OCI-M1 (cell line): ENCODE measurements at regions not wholly inside any gene's neighbourhood (a gene's known extent, or its start where the extent isn't known, plus 50 kb on each side); places are given as distances from the start of the nearest gene placed in this dataset.

Experiments
- DNase-seq: peaks from one replicate; lab custom pipeline; 2025; lab: John Stamatoyannopoulos, UW

DNA sequence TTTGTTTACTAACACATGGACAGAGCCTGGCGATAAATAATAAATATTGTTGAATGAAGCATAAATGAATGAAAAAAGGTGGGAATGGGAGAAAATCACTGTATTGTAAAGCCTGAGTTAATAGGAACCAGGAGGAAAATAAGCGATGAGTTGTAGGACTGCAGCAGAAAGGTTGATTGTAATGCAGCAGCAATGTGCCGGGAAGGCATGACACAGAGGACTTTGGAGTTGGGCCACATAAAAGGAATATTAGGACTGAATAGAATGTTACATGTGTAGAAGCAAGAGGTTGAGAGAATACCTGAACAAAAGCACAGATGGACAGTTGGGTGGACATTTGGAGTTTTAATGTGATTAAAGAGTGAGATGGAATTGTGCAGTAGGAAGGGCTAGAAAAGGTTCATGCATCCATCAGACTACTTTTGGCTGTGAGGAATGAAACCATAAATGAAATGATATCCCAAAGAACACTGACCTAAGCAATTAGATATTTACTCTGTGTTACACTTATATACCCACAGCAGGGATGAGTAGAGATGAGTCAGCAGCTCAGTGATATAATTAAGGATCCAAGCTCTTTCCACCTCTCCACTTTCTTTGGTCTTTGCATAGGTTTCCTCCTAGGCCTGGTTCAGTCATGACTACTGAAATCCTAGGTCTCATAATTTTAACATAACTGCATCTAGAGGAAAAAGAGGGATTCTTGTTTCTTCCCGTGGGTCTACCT lies 55.4 kb downstream of the CCER1 start:
- DNase-seq, result no peak

DNA sequence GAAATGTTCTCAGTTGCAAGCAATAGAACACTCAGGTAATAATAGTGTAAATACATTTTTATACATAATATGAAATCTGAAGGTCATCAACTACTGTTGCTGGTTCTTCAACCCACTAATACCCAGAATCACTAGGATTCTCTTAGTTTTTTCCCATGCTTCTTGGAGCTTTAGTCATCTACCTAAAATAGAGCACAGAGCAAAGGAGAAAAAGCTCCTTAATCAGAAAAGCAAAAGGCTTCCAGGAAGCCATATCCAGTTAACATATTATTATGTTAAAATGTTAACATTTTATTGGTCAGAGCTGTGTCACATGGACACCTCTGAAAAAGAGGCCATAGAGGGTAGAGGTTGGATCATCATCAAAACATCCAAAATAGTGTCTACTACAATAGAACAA lies 57.0 kb downstream of the CCER1 start:
- DNase-seq, result no peak

DNA sequence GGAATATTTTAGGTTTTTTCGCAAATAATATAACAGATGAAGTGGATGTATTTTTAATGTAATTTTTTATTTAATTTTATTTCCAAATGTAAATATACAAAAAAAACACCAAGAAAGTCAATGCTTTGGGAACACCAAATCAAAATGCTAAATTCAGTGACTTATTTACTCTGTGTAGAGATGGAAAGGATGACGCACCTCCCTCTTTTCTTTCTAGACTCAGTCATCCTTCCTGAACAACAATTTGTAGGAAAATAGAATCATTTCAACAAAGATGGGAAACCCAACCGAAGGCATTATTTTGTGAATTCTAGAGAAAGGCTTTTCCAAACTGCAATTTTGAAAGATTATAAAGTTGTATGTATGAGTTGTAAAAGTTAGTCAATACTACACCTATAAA lies 57.7 kb downstream of the CCER1 start:
- no peak for DNase-seq

DNA sequence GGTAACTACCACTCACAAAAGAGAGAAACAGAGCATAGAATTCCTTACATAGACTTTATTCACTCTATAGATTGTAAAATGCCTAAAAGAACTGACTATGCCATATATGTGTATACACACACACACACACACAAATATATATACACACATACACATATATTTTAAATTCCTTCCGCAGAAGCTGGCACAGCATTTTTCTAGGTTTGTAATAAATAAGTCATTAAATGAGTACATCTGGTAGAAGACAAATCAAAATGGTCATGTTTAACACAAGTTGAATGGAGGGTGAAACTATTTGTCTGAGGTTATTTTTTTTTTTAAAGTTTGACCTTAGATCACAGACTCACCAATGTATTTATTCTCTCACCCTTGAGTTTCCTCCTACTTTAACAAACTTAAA lies 58.2 kb downstream of the CCER1 start:
- DNase-seq, result no peak

GRCh38 chr12:90896164-90896563 lies 58.8 kb downstream of the CCER1 start:
- DNase-seq, result no peak

GRCh38 chr12:90888316-90888715 lies 66.7 kb downstream of the CCER1 start:
- no peak for DNase-seq

- no peak for DNase-seq
Measured at GRCh38 chr12:90883456-90883855, 71.5 kb downstream of the CCER1 start.

DNA sequence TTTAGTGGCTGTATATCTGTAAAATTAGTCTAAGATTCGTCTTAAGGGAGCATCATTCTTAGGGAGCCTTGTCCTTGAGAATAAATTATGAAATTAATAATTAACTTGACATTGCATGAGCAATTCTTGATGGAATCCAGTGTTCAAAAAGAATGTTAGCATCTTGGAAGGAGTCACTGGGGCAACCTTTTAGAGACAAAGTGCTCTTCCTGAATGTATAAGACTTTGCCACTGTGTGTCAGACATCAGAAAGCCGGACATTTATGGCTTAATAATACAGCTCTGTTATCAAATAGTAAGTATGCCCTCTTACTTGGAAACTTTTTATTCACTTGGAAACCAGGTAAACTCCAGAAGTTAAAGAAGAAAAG lies 83.3 kb downstream of the CCER1 start:
- no peak for DNase-seq

GRCh38 chr12:90870971-90871725 lies 83.8 kb downstream of the CCER1 start:
- no peak for DNase-seq

GRCh38 chr12:90868626-90869025 lies 86.3 kb downstream of the CCER1 start:
- DNase-seq, result no peak

GRCh38 chr12:90859591-90859990 lies 95.4 kb downstream of the CCER1 start:
- no peak for DNase-seq

- no peak for DNase-seq
Measured at GRCh38 chr12:90858252-90858651, 96.7 kb downstream of the CCER1 start.

- no peak for DNase-seq
Measured at GRCh38 chr12:90855534-90855933, 99.4 kb downstream of the CCER1 start.

DNA sequence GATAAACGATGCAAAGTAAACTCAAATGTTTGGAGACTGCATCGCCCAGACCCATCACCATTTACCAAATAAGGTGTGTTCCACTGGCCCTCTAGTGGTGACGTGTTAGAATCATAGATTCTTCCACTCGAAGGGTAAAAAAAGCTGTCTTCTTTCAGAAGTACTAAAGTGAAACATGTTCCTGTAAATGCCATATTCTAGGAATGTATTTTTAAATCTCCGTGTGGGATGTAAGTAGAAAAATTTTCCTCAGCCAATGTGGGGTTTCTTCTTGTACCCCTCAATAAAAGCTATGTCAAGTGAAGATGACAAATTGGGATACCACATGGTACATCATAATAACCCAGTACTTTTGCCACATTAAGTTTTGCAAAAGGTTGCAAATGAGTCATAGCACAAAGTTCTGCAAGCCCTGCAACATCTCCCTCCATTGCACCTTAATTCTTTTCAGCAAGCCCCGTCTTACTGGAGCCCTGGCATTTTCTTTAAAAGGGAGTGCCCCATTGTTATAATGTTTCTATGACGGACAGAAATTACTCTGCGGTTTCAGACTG lies 100.8 kb downstream of the CCER1 start:
- DNase-seq, result peak; percentile 61

- DNase-seq, result no peak
Measured at GRCh38 chr12:90851800-90852718, 102.9 kb downstream of the CCER1 start.

DNA sequence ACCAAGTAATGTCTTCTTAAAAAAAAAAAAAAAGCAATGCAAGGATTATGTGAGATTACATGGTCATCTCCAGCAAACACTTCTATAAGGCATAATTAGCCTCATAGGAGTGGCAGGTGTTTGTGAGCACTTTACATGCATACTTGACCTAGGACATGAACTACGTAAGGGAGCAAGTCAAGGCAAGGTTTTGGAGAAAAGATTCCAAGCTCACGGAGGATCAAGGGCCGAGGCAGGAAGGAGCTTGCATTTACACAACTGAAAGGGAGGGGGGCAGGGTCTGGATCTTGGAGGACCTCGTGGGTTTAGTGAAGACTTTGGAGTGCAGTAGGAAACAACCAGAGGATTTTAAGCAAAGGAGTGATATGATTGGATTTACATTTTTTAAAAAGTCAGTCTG lies 112.5 kb downstream of the CCER1 start:
- DNase-seq, result no peak

- no peak for DNase-seq
Measured at GRCh38 chr12:90841336-90841735, 113.6 kb downstream of the CCER1 start.

DNA sequence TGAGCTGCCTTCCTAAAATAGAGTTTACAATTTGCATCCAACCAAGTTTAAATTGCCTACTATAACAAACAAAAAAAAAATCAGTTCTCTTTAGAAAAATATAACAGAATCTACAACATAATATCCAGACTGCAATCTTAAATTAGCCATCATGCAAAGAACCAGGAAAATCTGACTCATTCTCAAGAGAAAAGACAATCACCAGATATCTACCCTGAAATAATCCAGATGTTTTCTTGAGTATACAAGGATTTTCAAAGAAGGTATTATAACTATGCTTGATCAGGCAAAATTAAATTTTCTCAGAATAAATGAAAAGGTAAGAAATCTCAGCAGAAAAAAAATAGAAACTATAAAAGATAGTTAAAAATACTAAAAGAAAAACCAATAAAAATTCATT lies 115.6 kb downstream of the CCER1 start:
- DNase-seq, result no peak

DNA sequence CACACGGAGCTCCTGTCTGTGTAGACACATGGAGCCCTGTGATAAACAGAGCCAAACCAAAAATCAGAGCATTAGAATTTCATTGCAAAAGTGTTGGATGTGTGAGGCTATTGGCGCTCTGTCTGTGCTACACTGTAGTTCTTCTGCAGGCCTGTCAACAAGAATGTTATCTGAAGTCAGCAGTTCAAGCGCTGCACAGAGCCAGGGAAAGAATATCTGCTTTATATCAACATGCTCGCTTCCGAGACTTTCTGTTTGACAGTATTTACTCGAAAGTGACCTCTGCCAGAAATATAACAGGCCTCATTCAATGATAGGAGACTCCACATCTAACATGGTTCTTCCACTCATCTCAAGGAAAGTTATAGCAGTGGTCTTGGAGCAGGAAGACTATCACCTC lies 118.3 kb downstream of the CCER1 start:
- DNase-seq, result peak; percentile 58

DNA sequence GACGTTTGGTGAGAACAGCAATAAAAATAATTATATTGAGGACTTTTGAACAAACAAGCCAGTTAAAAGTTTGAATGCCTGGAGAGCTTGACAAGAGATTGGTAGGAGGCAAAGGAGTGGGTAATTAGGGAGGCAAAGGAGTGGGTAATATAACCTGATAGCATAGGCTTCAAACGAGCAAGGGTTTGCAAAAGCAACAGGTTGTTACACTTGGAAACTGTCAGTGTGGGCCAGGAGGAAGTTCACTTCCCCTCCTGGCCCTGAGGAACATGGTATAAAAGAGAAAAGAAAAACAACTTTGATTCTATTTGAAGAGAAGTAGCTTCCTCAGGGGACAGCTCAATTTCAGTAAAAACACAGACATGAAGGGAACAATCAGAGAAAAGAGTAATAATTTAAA lies 121.7 kb downstream of the CCER1 start:
- no peak for DNase-seq

GRCh38 chr12:90832427-90832826 lies 122.5 kb downstream of the CCER1 start:
- no peak for DNase-seq

GRCh38 chr12:90831712-90832111 lies 123.3 kb downstream of the CCER1 start:
- DNase-seq, result no peak
